HK-2 (cell line): ENCODE measurements at regions not wholly inside any gene's neighbourhood (a gene's known extent, or its start where the extent isn't known, plus 50 kb on each side); places are given as distances from the start of the nearest gene placed in this dataset.
"Not testable (repeated sequence)": the region's sequence is repeated elsewhere in the genome, so short reads cannot be mapped to it uniquely, and the experiment has no call there.

Source experiments
- DNase-seq: peaks from one replicate; pipeline ENCODE4 v3.0.0-alpha.2; 2018; ENCODE audit not compliant: unreplicated experiment

DNA sequence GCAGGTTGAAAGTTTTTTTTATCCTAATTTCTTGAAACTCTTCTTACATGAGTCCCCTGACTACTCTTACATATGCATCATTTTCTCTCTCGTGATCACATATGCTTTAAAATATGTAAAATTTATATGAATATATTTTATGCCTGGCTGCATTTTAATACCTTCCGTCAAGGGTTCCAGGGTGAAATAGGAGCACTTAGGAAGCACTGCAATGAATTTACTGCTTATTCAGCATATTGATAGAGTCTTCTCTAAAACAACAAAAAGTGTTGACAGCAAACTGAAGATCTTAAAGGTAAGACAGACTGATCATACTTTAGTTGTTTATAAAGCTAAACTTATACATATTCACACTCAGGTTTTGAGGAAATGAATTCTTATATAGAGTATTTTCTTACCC is 1191.6 kb upstream of the CRIM1 start:
- DNase-seq = no peak

GRCh38 chr2:35160871-35161270 is 1194.7 kb upstream of the CRIM1 start:
- DNase-seq = no peak

DNA sequence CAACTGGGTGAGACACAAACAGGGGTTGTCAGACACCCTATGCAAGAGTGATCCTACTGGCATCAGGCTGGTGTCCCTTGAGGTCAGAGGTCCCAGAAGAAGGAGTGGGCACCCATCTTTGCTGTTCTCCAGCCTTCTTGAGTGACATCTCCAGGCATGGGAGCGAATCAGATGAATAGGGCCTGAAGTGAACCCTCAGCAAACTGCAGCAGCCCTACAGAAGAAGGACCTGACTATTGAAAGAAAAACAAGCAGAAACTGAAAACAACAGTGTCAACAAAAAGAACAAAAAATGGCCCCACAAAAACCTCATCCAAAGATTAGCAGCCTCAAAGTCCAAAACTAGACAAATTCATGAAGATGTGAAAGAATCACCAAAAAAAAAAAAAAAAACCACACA is 1229.7 kb upstream of the CRIM1 start:
- no peak for DNase-seq

DNA sequence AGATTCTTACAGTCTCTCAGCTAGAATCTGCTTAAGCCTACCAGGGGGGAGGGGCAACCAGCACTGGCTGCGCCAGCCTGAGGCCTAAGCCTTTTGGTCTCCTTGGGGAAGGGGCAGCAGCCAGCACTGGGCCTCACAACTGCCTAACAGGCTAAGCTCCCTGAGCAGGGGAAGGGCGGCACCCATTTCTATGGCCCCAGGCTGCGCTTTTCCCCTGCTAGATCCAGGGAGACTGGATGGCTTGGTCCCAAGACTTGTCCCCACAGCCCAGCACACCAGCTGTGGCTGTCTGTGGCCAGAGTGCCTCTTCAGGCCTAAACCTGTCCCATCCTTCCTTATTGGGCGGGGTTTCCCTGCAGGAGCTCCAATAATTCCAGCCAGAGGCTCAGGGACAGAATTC is 1230.3 kb upstream of the CRIM1 start:
- no peak for DNase-seq

- DNase-seq = no peak
Measured at GRCh38 chr2:35116151-35116550, 1239.4 kb upstream of the CRIM1 start.

DNA sequence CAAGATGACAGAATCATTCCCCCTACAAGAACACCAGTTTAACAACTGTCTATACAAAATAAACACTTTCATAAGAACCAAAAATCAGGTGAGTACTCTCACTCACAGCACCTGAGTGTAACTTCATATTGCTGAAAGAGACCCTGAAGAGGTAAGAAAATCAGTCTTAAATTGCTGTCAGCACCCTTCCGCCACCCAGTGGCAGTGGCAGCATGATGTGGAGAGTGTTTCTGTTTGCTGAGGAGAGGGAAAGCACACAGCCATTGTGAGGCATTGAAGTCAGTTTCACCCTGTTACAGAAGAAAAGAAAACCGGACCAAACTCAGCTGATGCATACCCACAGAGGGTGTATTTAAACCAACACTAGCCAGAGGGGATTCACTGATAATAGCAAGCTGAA is 1240.8 kb upstream of the CRIM1 start:
- DNase-seq = peak; percentile 4

- DNase-seq = not testable (repeated sequence)
Measured at GRCh38 chr2:35112367-35112766, 1243.2 kb upstream of the CRIM1 start.

GRCh38 chr2:35104309-35104708 is 1251.3 kb upstream of the CRIM1 start:
- no peak for DNase-seq

GRCh38 chr2:35099342-35099741 is 1256.2 kb upstream of the CRIM1 start:
- DNase-seq = no peak

- DNase-seq = no peak
Measured at GRCh38 chr2:35082072-35082471, 1273.5 kb upstream of the CRIM1 start.

- no peak for DNase-seq
Measured at GRCh38 chr2:35081622-35082015, 1274.0 kb upstream of the CRIM1 start.

- no peak for DNase-seq
Measured at GRCh38 chr2:35081001-35081621, 1274.5 kb upstream of the CRIM1 start.

- DNase-seq = no peak
Measured at GRCh38 chr2:35080231-35080910, 1275.2 kb upstream of the CRIM1 start.

GRCh38 chr2:35067420-35067819 is 1288.2 kb upstream of the CRIM1 start:
- DNase-seq = no peak

DNA sequence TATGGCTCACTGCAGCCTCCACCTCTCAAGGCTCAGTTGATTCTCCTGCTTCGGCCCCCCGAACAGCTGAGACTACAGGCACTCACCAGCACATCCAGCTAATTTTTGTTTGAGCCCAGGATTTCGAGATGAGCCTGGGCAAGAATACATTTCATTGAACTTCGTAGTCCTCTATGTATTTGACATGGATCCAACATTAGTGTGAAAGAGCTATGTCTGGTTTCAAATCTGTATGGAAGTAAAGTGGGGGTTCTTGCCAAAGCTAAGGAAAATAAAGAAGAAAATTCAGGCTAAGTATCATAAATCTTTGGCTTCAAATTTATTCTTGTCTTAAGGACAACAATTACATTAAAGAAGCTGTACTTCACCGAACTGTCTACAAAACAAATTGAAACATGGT is 1291.7 kb upstream of the CRIM1 start:
- DNase-seq = no peak

- DNase-seq = no peak
Measured at GRCh38 chr2:35035883-35036282, 1319.7 kb upstream of the CRIM1 start.

- no peak for DNase-seq
Measured at GRCh38 chr2:35033748-35034147, 1321.8 kb upstream of the CRIM1 start.

- no peak for DNase-seq
Measured at GRCh38 chr2:35023545-35023944, 1332.0 kb upstream of the CRIM1 start.

GRCh38 chr2:35000453-35000852 is 1355.1 kb upstream of the CRIM1 start:
- DNase-seq = no peak

GRCh38 chr2:34998741-34999140 is 1356.8 kb upstream of the CRIM1 start:
- no peak for DNase-seq

- DNase-seq = no peak
Measured at GRCh38 chr2:34997779-34998178, 1357.8 kb upstream of the CRIM1 start.

DNA sequence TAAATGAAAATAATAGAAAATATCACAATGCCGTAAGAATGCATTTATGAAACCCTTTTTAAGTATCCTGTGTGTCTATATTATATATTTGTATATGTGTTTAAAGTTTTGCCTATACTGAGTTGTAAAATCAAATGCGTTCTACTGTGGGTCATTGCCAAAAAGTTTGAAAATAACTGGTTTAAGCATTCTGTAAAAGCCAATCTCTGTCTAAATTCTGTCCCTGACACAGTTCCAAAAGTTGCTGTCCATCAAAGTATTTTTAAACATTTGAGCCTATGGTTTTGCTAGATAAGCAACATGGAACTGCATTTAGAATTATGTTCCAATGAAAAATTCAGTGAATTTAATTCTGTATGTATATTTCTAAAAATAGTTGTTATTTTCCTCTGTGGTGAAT is 1360.4 kb upstream of the CRIM1 start:
- DNase-seq = no peak

- DNase-seq = no peak
Measured at GRCh38 chr2:34991508-34992274, 1363.9 kb upstream of the CRIM1 start.
